ENCODE measurements at regions not wholly inside any gene's neighbourhood (a gene's known extent, or its start where the extent isn't known, plus 50 kb on each side); places are given as distances from the start of the nearest gene placed in this dataset.

GRCh38 chr4:175054980-175055379 lies 136.8 kb downstream of the ADAM29 start:
- no peak for TF ChIP-seq CTCF (IDR thresholded peaks at IDR 0.05; ENCODE audit: insufficient read depth, missing control alignments)
- FAIRE-seq (no peak), DNase-seq (ENCODE audit: insufficient read length, low spot score) (no peak)

GRCh38 chr4:175062183-175062592 lies 144.0 kb downstream of the ADAM29 start:
- DNase-seq (ENCODE audit: insufficient read length, low spot score), result no peak
- no peak for FAIRE-seq
- TF ChIP-seq CTCF (IDR thresholded peaks at IDR 0.05; ENCODE audit: insufficient read depth, missing control alignments), result no peak

- DNase-seq (ENCODE audit: insufficient read length, low spot score) (no peak), FAIRE-seq (no peak)
Measured at GRCh38 chr4:175065228-175065627, 147.1 kb downstream of the ADAM29 start.

GRCh38 chr4:175066923-175067627 lies 148.9 kb downstream of the ADAM29 start:
- no peak for TF ChIP-seq CTCF (IDR thresholded peaks at IDR 0.05; ENCODE audit: insufficient read depth, missing control alignments)
- FAIRE-seq, result peak; percentile 29
- DNase-seq (ENCODE audit: insufficient read length, low spot score), result no peak

More at GRCh38 chr4:175065228-175065627, 147.1 kb downstream of the ADAM29 start:
- TF ChIP-seq CTCF (IDR thresholded peaks at IDR 0.05; ENCODE audit: insufficient read depth, missing control alignments), result no peak

- DNase-seq (ENCODE audit: insufficient read length, low spot score) (no peak), FAIRE-seq (no peak)
- TF ChIP-seq CTCF (IDR thresholded peaks at IDR 0.05; ENCODE audit: insufficient read depth, missing control alignments), result no peak
Measured at GRCh38 chr4:175068266-175068665, 150.1 kb downstream of the ADAM29 start.

GRCh38 chr4:175070444-175070843 lies 152.3 kb downstream of the ADAM29 start:
- no peak for TF ChIP-seq CTCF (IDR thresholded peaks at IDR 0.05; ENCODE audit: insufficient read depth, missing control alignments)
- FAIRE-seq (no peak), DNase-seq (ENCODE audit: insufficient read length, low spot score) (no peak)

- TF ChIP-seq CTCF (IDR thresholded peaks at IDR 0.05; ENCODE audit: insufficient read depth, missing control alignments), result no peak
- DNase-seq (ENCODE audit: insufficient read length, low spot score) (no peak), FAIRE-seq (no peak)
Measured at GRCh38 chr4:175071123-175071522, 153.0 kb downstream of the ADAM29 start.

Measured in D721Med (cell line).